ENCODE measurements at regions not wholly inside any gene's neighbourhood (a gene's known extent, or its start where the extent isn't known, plus 50 kb on each side); places are given as distances from the start of the nearest gene placed in this dataset.

GRCh38 chr18:51727780-51728179 is 530.3 kb upstream of the MEX3C start:
- TF ChIP-seq CTCF (IDR thresholded peaks at IDR 0.05; ENCODE audit: control extremely low read depth in 1 of 3, insufficient read depth in 1 of 3, low read depth in 1 of 3, low read length in 3 of 3) (no peak), RBBP5 (IDR thresholded peaks at IDR 0.05; ENCODE audit: borderline replicate concordance, low read depth, low read length) (no peak), POLR2A (IDR thresholded peaks at IDR 0.05; ENCODE audit: control extremely low read depth in 1 of 2, low read depth in 2 of 2, low read length in 2 of 2) (no peak)
